ENCODE measurements at regions not wholly inside any gene's neighbourhood (a gene's known extent, or its start where the extent isn't known, plus 50 kb on each side); places are given as distances from the start of the nearest gene placed in this dataset.

GRCh38 chr2:146659976-146660375 lies 1184.9 kb upstream of the ACVR2A start:
- Histone ChIP-seq H3K9ac (ENCODE audit: low read length) (no peak overlapping the region), H3K36me3 (ENCODE audit: control insufficient read depth in 1 of 2, insufficient read depth in 2 of 2, low read depth in 1 of 2, low read length in 2 of 2) (no peaks in the 10 kb centered on the region), H2AFZ (ENCODE audit: low read depth, low read length) (no peak overlapping the region), H2BK5ac (ENCODE audit: low read depth, low read length, poor library complexity, severe bottlenecking) (no peak overlapping the region), H4K8ac (ENCODE audit: low read length) (no peak overlapping the region), H3K27ac (ENCODE audit: low read length, poor library complexity, severe bottlenecking) (no peak overlapping the region), H3K18ac (ENCODE audit: low read depth in 1 of 2, low read length in 2 of 2) (no peak overlapping the region), H2BK12ac (ENCODE audit: low read length in 2 of 2) (no peak overlapping the region), H3K79me1 (replicated peaks; ENCODE audit: low read length, poor library complexity, severe bottlenecking) (no peaks in the 10 kb centered on the region), H3K27me3 (ENCODE audit: control insufficient read depth in 1 of 2, insufficient read depth in 1 of 2, low read length in 2 of 2) (no peaks in the 10 kb centered on the region), H3K4ac (ENCODE audit: low read depth in 1 of 2, low read length in 2 of 2) (no peak overlapping the region), H3K23ac (ENCODE audit: low read length in 2 of 2) (no peak overlapping the region), H2AK5ac (ENCODE audit: low read length, severe bottlenecking) (no peak overlapping the region), H3K4me1 (ENCODE audit: control insufficient read depth, insufficient read depth, low read depth, low read length) (no peaks in the 10 kb centered on the region), H2BK120ac (ENCODE audit: low read depth, low read length) (no peak overlapping the region), H3K14ac (ENCODE audit: low read length in 2 of 2) (no peak overlapping the region), H4K91ac (ENCODE audit: low read length) (no peak overlapping the region), H3K4me2 (ENCODE audit: low read length, poor library complexity, severe bottlenecking) (no peak overlapping the region), H2BK15ac (ENCODE audit: low read depth, poor library complexity, severe bottlenecking) (no peak overlapping the region), H3K4me3 (ENCODE audit: insufficient read depth in 1 of 2, low read depth in 1 of 2, low read length in 2 of 2) (no peak overlapping the region), H3K9me3 (ENCODE audit: control insufficient read depth, low read length) (peaks cover 6% of the 10 kb centered on the region)
- DNase-seq, result peak; percentile 13
- WGBS, result 78% methylated on average over 1 of the region's 1 CpG

GRCh38 chr2:146652311-146652710 lies 1192.5 kb upstream of the ACVR2A start:
- Histone ChIP-seq H2AFZ (ENCODE audit: low read depth, low read length) (no peak overlapping the region), H3K4me3 (ENCODE audit: insufficient read depth in 1 of 2, low read depth in 1 of 2, low read length in 2 of 2) (no peak overlapping the region), H3K9ac (ENCODE audit: low read length) (no peak overlapping the region), H2BK5ac (ENCODE audit: low read depth, low read length, poor library complexity, severe bottlenecking) (no peak overlapping the region), H3K4me1 (ENCODE audit: control insufficient read depth, insufficient read depth, low read depth, low read length) (no peaks in the 10 kb centered on the region), H3K36me3 (ENCODE audit: control insufficient read depth in 1 of 2, insufficient read depth in 2 of 2, low read depth in 1 of 2, low read length in 2 of 2) (no peaks in the 10 kb centered on the region), H3K14ac (ENCODE audit: low read length in 2 of 2) (no peak overlapping the region), H3K27me3 (ENCODE audit: control insufficient read depth in 1 of 2, insufficient read depth in 1 of 2, low read length in 2 of 2) (no peaks in the 10 kb centered on the region), H4K8ac (ENCODE audit: low read length) (no peak overlapping the region), H3K27ac (ENCODE audit: low read length, poor library complexity, severe bottlenecking) (no peak overlapping the region), H4K91ac (ENCODE audit: low read length) (no peak overlapping the region), H3K9me3 (ENCODE audit: control insufficient read depth, low read length) (peaks cover 6% of the 10 kb centered on the region), H2BK12ac (ENCODE audit: low read length in 2 of 2) (no peak overlapping the region), H3K79me1 (replicated peaks; ENCODE audit: low read length, poor library complexity, severe bottlenecking) (no peaks in the 10 kb centered on the region), H2BK120ac (ENCODE audit: low read depth, low read length) (no peak overlapping the region), H2BK15ac (ENCODE audit: low read depth, poor library complexity, severe bottlenecking) (no peak overlapping the region), H3K4me2 (ENCODE audit: low read length, poor library complexity, severe bottlenecking) (no peak overlapping the region), H3K4ac (ENCODE audit: low read depth in 1 of 2, low read length in 2 of 2) (no peak overlapping the region), H3K18ac (ENCODE audit: low read depth in 1 of 2, low read length in 2 of 2) (no peak overlapping the region), H2AK5ac (ENCODE audit: low read length, severe bottlenecking) (no peak overlapping the region), H3K23ac (ENCODE audit: low read length in 2 of 2) (no peak overlapping the region)
- peak; percentile 62 for DNase-seq
- WGBS, result 4% methylated on average over 2 of the region's 2 CpGs

- H3K27ac ChIP-seq (ENCODE audit: low read length, poor library complexity, severe bottlenecking), result no peak overlapping the region
- no peak overlapping the region for H2BK12ac ChIP-seq (ENCODE audit: low read length in 2 of 2)
- H3K23ac ChIP-seq (ENCODE audit: low read length in 2 of 2), result no peak overlapping the region
- H3K14ac ChIP-seq (ENCODE audit: low read length in 2 of 2), result no peak overlapping the region
- H3K9me3 ChIP-seq (ENCODE audit: control insufficient read depth, low read length), result no peaks in the 10 kb centered on the region
- no peak overlapping the region for H2AK5ac ChIP-seq (ENCODE audit: low read length, severe bottlenecking)
- no peak overlapping the region for H2BK15ac ChIP-seq (ENCODE audit: low read depth, poor library complexity, severe bottlenecking)
- H3K4me2 ChIP-seq (ENCODE audit: low read length, poor library complexity, severe bottlenecking), result no peak overlapping the region
- H3K4ac ChIP-seq (ENCODE audit: low read depth in 1 of 2, low read length in 2 of 2), result no peak overlapping the region
- H3K4me3 ChIP-seq (ENCODE audit: insufficient read depth in 1 of 2, low read depth in 1 of 2, low read length in 2 of 2), result no peak overlapping the region
- no peaks in the 10 kb centered on the region for H3K4me1 ChIP-seq (ENCODE audit: control insufficient read depth, insufficient read depth, low read depth, low read length)
- no peak for DNase-seq
- no peak overlapping the region for H2BK120ac ChIP-seq (ENCODE audit: low read depth, low read length)
- H3K18ac ChIP-seq (ENCODE audit: low read depth in 1 of 2, low read length in 2 of 2), result no peak overlapping the region
- H4K8ac ChIP-seq (ENCODE audit: low read length), result no peak overlapping the region
- H3K27me3 ChIP-seq (ENCODE audit: control insufficient read depth in 1 of 2, insufficient read depth in 1 of 2, low read length in 2 of 2), result no peaks in the 10 kb centered on the region
- H3K36me3 ChIP-seq (ENCODE audit: control insufficient read depth in 1 of 2, insufficient read depth in 2 of 2, low read depth in 1 of 2, low read length in 2 of 2), result no peaks in the 10 kb centered on the region
- H4K91ac ChIP-seq (ENCODE audit: low read length), result no peak overlapping the region
- H2BK5ac ChIP-seq (ENCODE audit: low read depth, low read length, poor library complexity, severe bottlenecking), result no peak overlapping the region
- H3K9ac ChIP-seq (ENCODE audit: low read length), result no peak overlapping the region
- no peaks in the 10 kb centered on the region for H3K79me1 ChIP-seq (replicated peaks; ENCODE audit: low read length, poor library complexity, severe bottlenecking)
- no peak overlapping the region for H2AFZ ChIP-seq (ENCODE audit: low read depth, low read length)
- WGBS, result 69% methylated on average over 3 of the region's 3 CpGs
Observed at GRCh38 chr2:146651361-146651760, 1193.5 kb upstream of the ACVR2A start.

GRCh38 chr2:146642066-146642465 lies 1202.8 kb upstream of the ACVR2A start:
- H3K14ac ChIP-seq (ENCODE audit: low read length in 2 of 2), result no peak overlapping the region
- no peak for DNase-seq
- H3K4me3 ChIP-seq (ENCODE audit: insufficient read depth in 1 of 2, low read depth in 1 of 2, low read length in 2 of 2), result no peak overlapping the region
- H3K9me3 ChIP-seq (ENCODE audit: control insufficient read depth, low read length), result no peaks in the 10 kb centered on the region
- H3K27me3 ChIP-seq (ENCODE audit: control insufficient read depth in 1 of 2, insufficient read depth in 1 of 2, low read length in 2 of 2), result no peaks in the 10 kb centered on the region
- H2BK120ac ChIP-seq (ENCODE audit: low read depth, low read length), result no peak overlapping the region
- no peak overlapping the region for H3K18ac ChIP-seq (ENCODE audit: low read depth in 1 of 2, low read length in 2 of 2)
- 85% methylated on average over 4 of the region's 4 CpGs for WGBS
- H2AK5ac ChIP-seq (ENCODE audit: low read length, severe bottlenecking), result no peak overlapping the region
- H3K23ac ChIP-seq (ENCODE audit: low read length in 2 of 2), result no peak overlapping the region
- H3K79me1 ChIP-seq (replicated peaks; ENCODE audit: low read length, poor library complexity, severe bottlenecking), result no peaks in the 10 kb centered on the region
- H3K4ac ChIP-seq (ENCODE audit: low read depth in 1 of 2, low read length in 2 of 2), result no peak overlapping the region
- no peak overlapping the region for H3K27ac ChIP-seq (ENCODE audit: low read length, poor library complexity, severe bottlenecking)
- H2BK12ac ChIP-seq (ENCODE audit: low read length in 2 of 2), result no peak overlapping the region
- peak overlapping the region; percentile 54 for H2AFZ ChIP-seq (ENCODE audit: low read depth, low read length)
- H3K4me1 ChIP-seq (ENCODE audit: control insufficient read depth, insufficient read depth, low read depth, low read length), result no peaks in the 10 kb centered on the region
- no peak overlapping the region for H4K8ac ChIP-seq (ENCODE audit: low read length)
- no peak overlapping the region for H3K4me2 ChIP-seq (ENCODE audit: low read length, poor library complexity, severe bottlenecking)
- no peak overlapping the region for H2BK5ac ChIP-seq (ENCODE audit: low read depth, low read length, poor library complexity, severe bottlenecking)
- no peaks in the 10 kb centered on the region for H3K36me3 ChIP-seq (ENCODE audit: control insufficient read depth in 1 of 2, insufficient read depth in 2 of 2, low read depth in 1 of 2, low read length in 2 of 2)
- H3K9ac ChIP-seq (ENCODE audit: low read length), result no peak overlapping the region
- H2BK15ac ChIP-seq (ENCODE audit: low read depth, poor library complexity, severe bottlenecking), result no peak overlapping the region
- H4K91ac ChIP-seq (ENCODE audit: low read length), result no peak overlapping the region
